H1 (cell line): ENCODE measurements at regions not wholly inside any gene's neighbourhood (a gene's known extent, or its start where the extent isn't known, plus 50 kb on each side); places are given as distances from the start of the nearest gene placed in this dataset.

Experiments
- CBX5 ChIP-seq: fragments of 300-800, 300-1000 bp; sonication (generic); IDR thresholded peaks from 2 replicates; pipeline ENCODE4 v1.7.1; 2016; ENCODE audit warnings: antibody characterized with exemption, low read length, low read depth
- JUND ChIP-seq: IDR thresholded peaks from 2 replicates; pipeline ENCODE4 v1.6.1; 2011; ENCODE audit warnings: mild to moderate bottlenecking, improper control_type of control experiment, low read length
- KDM1A ChIP-seq: fragments of 200-600, 300-600 bp; sonication (generic); IDR thresholded peaks from 2 replicates; pipeline ENCODE4 v1.7.1; 2016; ENCODE audit warnings: mild to moderate bottlenecking, low read length, borderline replicate concordance
- NANOG ChIP-seq: IDR thresholded peaks from 2 replicates; pipeline ENCODE4 v1.6.1; 2011; ENCODE audit warnings: low read length, low read depth, mild to moderate bottlenecking, inconsistent platforms; ENCODE audit not compliant: insufficient read depth, poor library complexity, severe bottlenecking
- RAD21 ChIP-seq, 2 experiments: IDR thresholded peaks in 1 of 2; conservative IDR thresholded peaks in 1 of 2; 2 replicates each; pipeline ENCODE4 v1.6.1; 2011; ENCODE audit warnings: low read depth in 2 of 2, low read length in 2 of 2, improper control_type of control experiment in 1 of 2, inconsistent platforms in 1 of 2, mild to moderate bottlenecking in 1 of 2, moderate library complexity in 1 of 2
- RXRA ChIP-seq: IDR thresholded peaks from 2 replicates; pipeline ENCODE4 v1.6.1; 2011; ENCODE audit warnings: low read depth, mild to moderate bottlenecking, low read length, moderate library complexity; ENCODE audit not compliant: insufficient read depth
- USF2 ChIP-seq: IDR thresholded peaks from 2 replicates; pipeline ENCODE4 v1.6.1; 2011; ENCODE audit warnings: low read length, improper control_type of control experiment

- no peak for TF ChIP-seq NANOG
- no peak for TF ChIP-seq RAD21 (IDR thresholded peaks at IDR 0.05 in 1 of 2, conservative IDR thresholded peaks at IDR 0.05 in 1 of 2; ENCODE audit: low read depth in 2 of 2, low read length in 2 of 2)
- no peak for TF ChIP-seq CBX5
- TF ChIP-seq KDM1A: no peak
- no peak for TF ChIP-seq JUND
- no peak for TF ChIP-seq RXRA
- TF ChIP-seq USF2: no peak
These were observed 605.5 kb upstream of the CDH7 start (continued) for GRCh38 chr18:65145312-65145711.
